Urothelium cell line (cell line): ENCODE measurements at regions not wholly inside any gene's neighbourhood (a gene's known extent, or its start where the extent isn't known, plus 50 kb on each side); places are given as distances from the start of the nearest gene placed in this dataset.
A peak's percentile ranks its signal among the peaks of the same experiment; 100 is the strongest.
"Not testable (repeated sequence)": the region's sequence is repeated elsewhere in the genome, so short reads cannot be mapped to it uniquely, and the experiment has no call there.

Experiments
- DNase-seq: peaks from one replicate; pipeline ENCODE4 v3.0.0; 2011; ENCODE audit warnings: low spot score, mixed read lengths
- FAIRE-seq: peaks from 2 replicates; lab custom pipeline; 2011; peaks lifted over from hg19 to GRCh38; lab: Jason Lieb, UNC

- FAIRE-seq, DNase-seq: not testable (repeated sequence)
These were observed 141.7 kb downstream of the SPATA31A6 start for GRCh38 chr9:42325142-42325541.

DNA sequence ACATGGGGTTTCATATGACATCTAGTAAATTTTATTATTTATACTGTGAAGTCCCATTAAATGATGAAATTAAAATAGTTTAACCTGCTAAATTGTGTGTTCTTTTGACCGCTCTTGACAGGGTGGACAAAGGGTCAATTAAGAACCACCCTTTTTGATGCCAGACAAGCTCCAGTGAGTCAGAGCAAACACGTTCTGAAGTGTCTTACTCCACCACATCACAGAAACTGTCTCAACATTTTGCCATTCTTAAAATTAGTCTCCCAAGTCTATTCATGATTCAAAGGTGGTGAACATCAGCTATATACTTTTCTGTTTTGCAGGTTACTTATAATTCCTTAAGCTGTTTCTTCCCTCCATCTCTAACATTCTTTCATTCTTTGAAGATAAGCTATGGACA, 142.1 kb downstream of the SPATA31A6 start:
- DNase-seq, FAIRE-seq: not testable (repeated sequence)

DNA sequence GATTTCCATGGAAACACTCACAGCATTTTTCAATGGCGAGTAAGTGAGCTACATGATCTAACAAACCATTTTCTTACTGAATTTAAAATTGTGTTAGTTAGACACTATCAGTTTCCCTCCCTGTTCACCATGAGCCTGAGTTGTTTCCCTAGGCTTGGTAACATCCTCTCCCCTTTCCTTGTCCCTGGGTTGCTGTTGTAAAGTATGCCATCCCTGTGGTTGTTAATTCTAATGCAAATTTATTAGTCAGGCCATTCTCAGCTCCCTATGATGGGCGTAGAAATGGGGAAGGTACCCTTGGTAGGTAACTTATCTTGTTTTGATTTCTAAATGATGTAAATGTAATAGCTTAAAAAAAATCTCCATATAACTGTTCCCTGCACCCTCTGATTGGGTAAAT, 143.0 kb downstream of the SPATA31A6 start:
- DNase-seq, FAIRE-seq: not testable (repeated sequence)

- not testable (repeated sequence) for DNase-seq, FAIRE-seq
These were observed 151.9 kb downstream of the SPATA31A6 start for GRCh38 chr9:42335342-42335741.

DNA sequence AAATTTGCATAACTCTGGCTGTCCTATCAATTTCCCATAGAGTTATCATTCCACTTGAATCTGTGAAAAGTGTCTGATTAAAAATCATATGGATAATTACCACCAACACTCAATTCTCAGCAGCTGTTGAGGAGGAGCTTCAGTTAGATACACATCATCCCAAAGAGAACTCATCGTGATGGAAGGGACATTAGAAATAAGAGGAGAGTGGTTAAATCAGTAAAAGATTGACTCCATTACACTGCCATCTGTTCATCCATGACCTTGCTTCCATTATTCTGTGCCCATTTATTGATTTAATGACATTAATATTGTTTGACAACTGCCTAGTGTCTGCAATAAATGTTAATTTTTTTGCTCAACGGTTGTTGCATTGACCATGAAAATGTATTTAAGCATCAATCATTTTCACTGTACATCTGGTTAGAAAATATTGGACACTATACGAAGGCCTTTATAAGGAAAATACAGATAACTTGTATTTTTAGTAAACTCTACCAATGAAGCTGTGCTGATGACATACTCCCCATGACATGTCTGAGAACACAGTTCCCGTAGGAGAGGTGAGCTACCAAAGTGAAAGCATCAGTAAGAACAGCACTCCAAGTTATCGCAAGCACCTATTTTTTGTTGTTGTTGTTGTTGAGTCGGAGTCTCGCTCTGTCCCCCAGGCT, 152.7 kb downstream of the SPATA31A6 start:
- not testable (repeated sequence) for FAIRE-seq, DNase-seq

GRCh38 chr9:42338275-42338674, 154.8 kb downstream of the SPATA31A6 start:
- DNase-seq, FAIRE-seq: not testable (repeated sequence)

- DNase-seq, FAIRE-seq: not testable (repeated sequence)
These were observed 156.4 kb downstream of the SPATA31A6 start for GRCh38 chr9:42339671-42340434.

DNA sequence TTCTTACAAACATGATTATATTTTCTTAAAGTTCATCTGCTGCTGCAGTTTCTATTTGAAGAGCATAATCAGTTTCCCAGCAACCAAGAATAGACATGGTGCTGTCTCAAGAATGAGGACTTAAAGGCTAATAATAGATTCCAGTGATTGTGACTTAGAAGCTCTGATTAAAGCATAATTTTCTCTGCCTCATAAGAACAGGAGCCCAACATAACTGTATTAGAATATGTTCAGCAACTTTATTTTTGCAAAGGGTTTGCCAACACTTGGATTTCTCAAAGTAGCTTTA, 156.9 kb downstream of the SPATA31A6 start:
- DNase-seq, FAIRE-seq: not testable (repeated sequence)

GRCh38 chr9:42341860-42342259, 158.4 kb downstream of the SPATA31A6 start:
- DNase-seq, FAIRE-seq: not testable (repeated sequence)

GRCh38 chr9:42342297-42342696, 158.8 kb downstream of the SPATA31A6 start:
- FAIRE-seq, DNase-seq: not testable (repeated sequence)

- not testable (repeated sequence) for DNase-seq, FAIRE-seq
These were observed 161.0 kb downstream of the SPATA31A6 start for GRCh38 chr9:42344508-42344907.

DNA sequence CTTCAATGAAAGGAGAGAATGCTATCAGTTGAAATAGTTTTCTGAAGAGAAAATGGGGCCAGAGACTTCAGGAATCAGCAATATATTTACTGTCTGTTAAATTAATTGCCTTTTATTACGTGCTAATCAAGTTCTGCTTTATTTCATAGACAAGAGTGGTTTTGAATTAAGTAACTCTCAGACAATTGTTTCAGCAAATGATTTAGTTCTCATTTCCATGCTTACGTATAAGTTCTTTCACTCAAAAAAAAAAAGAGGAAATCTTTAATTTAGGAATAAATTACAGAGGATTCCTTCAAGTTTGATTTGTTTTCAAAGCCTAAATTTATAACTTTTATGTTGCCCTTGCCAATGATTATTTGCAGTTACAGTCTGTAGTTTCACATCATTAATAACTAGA, 163.5 kb downstream of the SPATA31A6 start:
- DNase-seq, FAIRE-seq: not testable (repeated sequence)

- DNase-seq, FAIRE-seq: not testable (repeated sequence)
These were observed 165.7 kb downstream of the SPATA31A6 start for GRCh38 chr9:42349181-42349580.

DNA sequence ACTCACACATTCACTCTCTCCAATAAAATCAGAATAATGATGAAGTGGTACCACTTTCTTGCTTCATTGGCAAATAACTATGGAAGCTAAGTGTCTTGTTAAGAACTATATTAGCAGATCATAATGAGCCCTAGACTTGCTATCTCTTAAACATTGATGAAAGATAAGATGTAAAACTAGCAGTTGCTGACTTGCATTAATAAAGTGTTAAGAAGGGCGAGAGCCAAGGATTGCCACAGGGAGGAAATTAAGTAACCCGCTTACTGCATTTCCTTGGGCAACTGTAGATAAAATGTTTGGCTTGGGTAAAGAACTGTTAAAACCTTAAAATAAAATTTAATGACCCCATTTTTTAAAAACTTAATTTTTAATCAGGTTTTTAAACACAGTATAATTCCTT, 167.0 kb downstream of the SPATA31A6 start:
- FAIRE-seq: not testable (repeated sequence)

DNA sequence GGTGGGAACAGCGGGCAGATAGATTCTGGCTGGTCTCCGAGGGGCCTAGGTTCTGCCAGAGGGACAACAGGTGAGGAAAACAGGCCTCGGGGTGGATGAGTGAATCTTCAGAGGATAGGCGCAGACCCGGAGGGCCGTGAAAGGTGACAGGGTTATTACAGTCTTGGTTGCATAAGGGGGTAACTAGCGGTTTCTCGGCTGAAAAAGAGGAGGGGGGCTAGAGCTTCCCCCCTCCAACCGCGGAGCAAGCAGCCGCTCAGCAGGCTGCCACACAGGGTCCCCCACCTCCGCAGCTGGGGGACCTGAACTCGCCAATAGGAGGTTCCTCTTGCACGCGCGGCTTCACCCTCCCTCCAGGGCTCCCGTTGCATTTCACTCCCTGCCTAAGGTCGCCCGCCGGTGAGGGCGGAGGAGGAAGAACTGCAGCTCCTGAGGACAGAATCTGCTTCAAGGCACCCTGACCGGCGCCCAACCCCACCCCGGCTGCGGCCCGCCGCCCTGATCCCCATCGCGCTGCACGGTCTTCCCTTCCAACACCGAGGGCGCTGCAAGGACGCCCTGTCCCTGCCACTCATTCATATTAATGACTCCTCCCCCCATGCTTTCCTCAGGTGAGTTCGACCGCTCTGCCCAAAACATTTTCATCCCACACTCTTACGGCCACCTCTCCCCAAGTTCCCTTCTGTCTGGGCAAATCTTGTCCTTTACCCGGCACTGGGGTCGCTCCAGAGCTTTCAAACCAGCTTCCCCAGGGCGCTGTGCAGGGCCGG, 174.3 kb downstream of the SPATA31A6 start:
- not testable (repeated sequence) for FAIRE-seq, DNase-seq

More for the DNA sequence above, 167.0 kb downstream of the SPATA31A6 start:
- DNase-seq: not testable (repeated sequence)

DNA sequence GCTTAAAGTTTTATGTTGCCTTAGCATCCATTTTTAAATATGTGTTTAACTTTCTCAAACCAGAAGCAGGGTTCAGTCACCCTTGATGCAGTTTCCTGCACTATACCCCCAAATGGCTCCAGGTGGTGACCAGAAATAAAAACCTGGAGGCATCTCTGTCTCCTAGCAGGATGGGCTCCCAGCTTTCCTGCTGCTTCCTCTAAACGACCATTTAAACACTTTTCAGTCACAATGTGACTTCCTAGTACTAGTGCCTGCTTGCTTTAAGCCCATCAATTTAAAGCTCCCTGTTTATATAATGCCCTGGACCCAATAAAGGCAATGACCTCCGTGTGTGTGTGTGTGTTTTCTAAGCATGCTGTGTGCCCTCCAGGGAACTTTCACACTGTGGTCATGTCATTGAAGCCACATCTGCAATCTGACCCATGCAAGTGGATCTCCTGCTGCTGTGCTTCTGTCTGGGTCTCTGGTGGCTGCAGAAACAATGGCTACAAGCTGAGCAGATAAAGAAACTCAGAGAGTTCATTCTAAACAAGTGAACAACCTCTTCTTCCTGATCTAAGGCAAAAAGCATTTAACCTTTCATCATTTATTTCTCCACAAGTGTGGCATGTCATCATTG, 175.3 kb downstream of the SPATA31A6 start:
- not testable (repeated sequence) for FAIRE-seq, DNase-seq

DNA sequence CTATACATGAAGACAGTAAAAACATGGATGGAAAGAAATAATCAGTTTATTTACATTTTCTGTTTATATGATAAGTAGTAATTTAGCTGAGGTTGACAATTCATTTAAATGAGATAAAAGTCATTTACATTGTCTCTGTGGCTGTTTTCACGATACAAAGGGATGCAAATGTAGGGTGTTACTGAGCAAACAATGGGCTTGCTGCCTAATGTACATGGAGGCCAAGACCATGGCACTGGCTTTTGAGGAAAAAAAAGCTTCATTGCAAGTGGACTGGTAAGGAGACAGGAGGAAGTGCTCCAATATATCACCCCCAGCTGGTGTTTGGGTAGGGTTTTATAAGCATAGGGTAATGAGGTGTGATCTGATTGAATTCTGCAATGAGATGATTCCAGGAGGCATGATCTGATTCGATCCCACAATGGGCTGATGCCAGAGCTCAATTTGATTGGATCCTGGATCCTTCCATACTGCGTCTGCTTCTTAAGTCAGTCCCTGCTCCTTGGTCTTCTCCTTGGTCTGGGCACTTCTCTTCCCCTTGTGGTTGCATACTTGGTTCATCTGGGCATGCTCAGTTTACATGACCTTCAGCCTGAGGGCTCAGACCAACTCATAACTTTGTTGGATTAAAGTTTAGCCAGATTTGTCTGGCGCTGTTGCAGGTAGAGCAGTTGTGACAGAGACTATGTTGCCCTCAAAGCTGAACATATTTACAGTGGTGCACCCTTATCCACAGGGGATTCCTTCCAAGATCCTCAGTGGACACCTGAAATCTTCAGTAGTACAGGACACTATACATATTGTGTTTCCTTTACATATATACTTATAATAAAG, 181.2 kb downstream of the SPATA31A6 start:
- DNase-seq, FAIRE-seq: not testable (repeated sequence)

GRCh38 chr9:42365244-42365945, 181.9 kb downstream of the SPATA31A6 start:
- not testable (repeated sequence) for FAIRE-seq
- DNase-seq: peak; percentile 10

DNA sequence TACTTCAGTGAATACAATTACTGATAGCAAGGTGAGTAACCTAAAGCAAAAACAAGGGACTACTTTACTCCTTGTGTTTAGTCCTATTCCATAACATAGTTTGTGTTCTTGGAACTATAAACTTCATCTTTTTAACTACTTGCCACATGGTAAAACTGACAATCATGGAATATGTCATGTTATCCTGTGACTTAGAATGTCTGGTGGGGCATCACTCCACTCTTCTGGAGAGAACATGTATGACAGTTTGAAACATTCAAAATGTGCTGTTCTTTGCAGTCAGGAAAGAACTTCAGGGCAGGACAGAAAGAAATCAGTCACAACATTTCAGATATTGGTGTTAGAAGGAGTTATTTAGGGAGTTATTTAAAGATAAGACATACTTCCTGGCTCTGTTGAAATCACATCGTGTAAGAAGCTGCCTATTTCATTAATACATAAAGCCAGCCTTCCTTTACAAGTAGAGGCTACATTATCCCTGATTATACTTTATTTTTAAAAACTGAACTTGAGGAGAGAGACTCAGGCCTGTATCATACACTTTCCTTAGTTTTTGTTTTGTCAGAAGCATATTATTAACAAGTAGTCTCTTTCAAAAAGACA, 184.9 kb downstream of the SPATA31A6 start:
- not testable (repeated sequence) for DNase-seq, FAIRE-seq
